HG03378 (cell line): ENCODE measurements at regions not wholly inside any gene's neighbourhood (a gene's known extent, or its start where the extent isn't known, plus 50 kb on each side); places are given as distances from the start of the nearest gene placed in this dataset.

Source experiments
- ATAC-seq: cut with Tn5 transposase; IDR thresholded peaks from one replicate; pipeline ENCODE4 v1.9.1; 2021; ENCODE audit warnings: mild to moderate bottlenecking, moderate library complexity; ENCODE audit not compliant: unreplicated experiment

- no peak for ATAC-seq
These were observed 315.8 kb upstream of the ZNF32 start for GRCh38 chr10:43964486-43964885.

- no peak for ATAC-seq
These were observed 315.2 kb upstream of the ZNF32 start for GRCh38 chr10:43963793-43964425.

- ATAC-seq: no peak
These were observed 314.7 kb upstream of the ZNF32 start for GRCh38 chr10:43963379-43963778.

- no peak for ATAC-seq
These were observed 313.9 kb upstream of the ZNF32 start for GRCh38 chr10:43962346-43963191.

- no peak for ATAC-seq
These were observed 313.1 kb upstream of the ZNF32 start for GRCh38 chr10:43961523-43962345.

- no peak for ATAC-seq
These were observed 312.3 kb upstream of the ZNF32 start for GRCh38 chr10:43960981-43961380.

- ATAC-seq: no peak
These were observed 311.8 kb upstream of the ZNF32 start for GRCh38 chr10:43960477-43960876.

- ATAC-seq: no peak
These were observed 311.4 kb upstream of the ZNF32 start for GRCh38 chr10:43960135-43960415.

- no peak for ATAC-seq
These were observed 310.9 kb upstream of the ZNF32 start for GRCh38 chr10:43959364-43960134.

GRCh38 chr10:43958964-43959363 is 310.3 kb upstream of the ZNF32 start:
- no peak for ATAC-seq

GRCh38 chr10:43958071-43958432 is 309.4 kb upstream of the ZNF32 start:
- ATAC-seq: no peak

- ATAC-seq: no peak
These were observed 308.8 kb upstream of the ZNF32 start for GRCh38 chr10:43957267-43958070.

- ATAC-seq: no peak
These were observed 307.3 kb upstream of the ZNF32 start for GRCh38 chr10:43955978-43956377.

- ATAC-seq: no peak
These were observed 306.4 kb upstream of the ZNF32 start for GRCh38 chr10:43955002-43955596.

GRCh38 chr10:43953672-43954071 is 305.0 kb upstream of the ZNF32 start:
- no peak for ATAC-seq

- ATAC-seq: no peak
These were observed 304.1 kb upstream of the ZNF32 start for GRCh38 chr10:43952760-43953159.

- ATAC-seq: no peak
These were observed 300.7 kb upstream of the ZNF32 start for GRCh38 chr10:43949351-43949750.

GRCh38 chr10:43946445-43946844 is 297.8 kb upstream of the ZNF32 start:
- ATAC-seq: no peak

GRCh38 chr10:43945908-43946307 is 297.2 kb upstream of the ZNF32 start:
- ATAC-seq: no peak
